Lower leg skin (tissue), 3 donors: ENCODE measurements at regions not wholly inside any gene's neighbourhood (a gene's known extent, or its start where the extent isn't known, plus 50 kb on each side); places are given as distances from the start of the nearest gene placed in this dataset.

Experiments
- POLR2A ChIP-seq, 2 donors: fragments of 450-650 bp; IDR thresholded peaks; one replicate each; pipeline ENCODE4 v1.6.1; 2016 to 2017; ENCODE audit warnings: antibody characterized with exemption in 2 of 2, mild to moderate bottlenecking in 1 of 2, moderate library complexity in 1 of 2
- TF ChIP-seq, protein P1 (sequence below), 3 donors: fragments of 450-650 bp; IDR thresholded peaks; one replicate each; pipeline ENCODE4 v1.5.1; 2016; ENCODE audit warnings: antibody characterized with exemption in 3 of 3, mild to moderate bottlenecking in 3 of 3, moderate library complexity in 2 of 3

DNA sequence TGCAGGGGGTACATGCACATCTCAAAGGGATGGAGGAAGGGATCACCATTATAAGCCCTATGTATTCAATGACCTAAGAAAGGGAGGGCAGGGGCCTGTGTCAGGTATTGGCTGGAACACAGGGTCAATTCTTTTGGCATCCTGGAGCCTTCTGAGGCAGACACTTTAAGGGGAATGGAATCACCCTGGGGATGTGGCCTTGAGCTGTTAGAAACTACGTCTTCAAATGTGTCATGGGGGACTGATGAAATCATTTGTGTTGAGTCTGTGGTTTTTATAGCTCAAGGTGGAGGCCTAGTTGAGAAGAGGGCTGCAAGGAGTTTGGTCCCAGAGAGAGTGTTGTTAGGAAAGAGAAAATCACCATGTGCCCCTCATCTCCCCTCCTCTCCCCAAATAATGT lies 206.1 kb upstream of the CELF2 start:
- TF ChIP-seq, protein P1, sequence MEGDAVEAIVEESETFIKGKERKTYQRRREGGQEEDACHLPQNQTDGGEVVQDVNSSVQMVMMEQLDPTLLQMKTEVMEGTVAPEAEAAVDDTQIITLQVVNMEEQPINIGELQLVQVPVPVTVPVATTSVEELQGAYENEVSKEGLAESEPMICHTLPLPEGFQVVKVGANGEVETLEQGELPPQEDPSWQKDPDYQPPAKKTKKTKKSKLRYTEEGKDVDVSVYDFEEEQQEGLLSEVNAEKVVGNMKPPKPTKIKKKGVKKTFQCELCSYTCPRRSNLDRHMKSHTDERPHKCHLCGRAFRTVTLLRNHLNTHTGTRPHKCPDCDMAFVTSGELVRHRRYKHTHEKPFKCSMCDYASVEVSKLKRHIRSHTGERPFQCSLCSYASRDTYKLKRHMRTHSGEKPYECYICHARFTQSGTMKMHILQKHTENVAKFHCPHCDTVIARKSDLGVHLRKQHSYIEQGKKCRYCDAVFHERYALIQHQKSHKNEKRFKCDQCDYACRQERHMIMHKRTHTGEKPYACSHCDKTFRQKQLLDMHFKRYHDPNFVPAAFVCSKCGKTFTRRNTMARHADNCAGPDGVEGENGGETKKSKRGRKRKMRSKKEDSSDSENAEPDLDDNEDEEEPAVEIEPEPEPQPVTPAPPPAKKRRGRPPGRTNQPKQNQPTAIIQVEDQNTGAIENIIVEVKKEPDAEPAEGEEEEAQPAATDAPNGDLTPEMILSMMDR (IDR thresholded peaks at IDR 0.05): no peak
- no peak for TF ChIP-seq POLR2A (IDR thresholded peaks at IDR 0.05)
